ENCODE measurements at regions not wholly inside any gene's neighbourhood (a gene's known extent, or its start where the extent isn't known, plus 50 kb on each side); places are given as distances from the start of the nearest gene placed in this dataset.

DNA sequence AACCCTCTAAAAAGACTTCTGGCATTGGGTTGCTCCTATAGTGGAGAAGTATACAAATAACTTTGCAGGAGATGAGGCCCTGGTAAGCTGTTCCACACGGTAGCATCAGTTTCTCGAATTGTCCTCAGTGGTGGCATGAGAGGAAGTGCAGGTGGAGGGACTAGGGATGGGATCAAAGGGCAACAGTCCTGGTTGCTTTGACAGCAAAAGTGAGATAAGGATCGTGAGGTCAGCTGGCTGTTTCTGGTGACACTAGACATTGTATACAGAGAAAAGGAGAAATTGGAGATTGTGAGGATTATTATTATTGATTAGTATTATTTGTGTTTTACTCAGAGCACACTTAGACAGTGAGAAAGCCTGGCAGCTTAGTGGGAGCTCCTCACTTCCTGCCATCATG is 61.3 kb upstream of the EXOC2 start:
- Histone ChIP-seq H3K79me2 (peaks cover 3% of the 10 kb centered on the region), H3K4me2 (no peak overlapping the region), H3K4me3 (no peak overlapping the region), H3K36me3 (replicated peaks; ENCODE audit: insufficient read depth, low read depth) (no peaks in the 10 kb centered on the region), H3K27ac (no peak overlapping the region), H3K9me2 (replicated peaks; ENCODE audit: insufficient read depth) (no peaks in the 10 kb centered on the region), H3K4me1 (ENCODE audit: insufficient read depth) (no peaks in the 10 kb centered on the region), H2AFZ (no peak overlapping the region), H3K27me3 (no peaks in the 10 kb centered on the region), H3K9me3 (ENCODE audit: low read depth) (no peaks in the 10 kb centered on the region), H4K20me1 (ENCODE audit: insufficient read depth, poor library complexity, severe bottlenecking) (no peaks in the 10 kb centered on the region)
- WGBS (ENCODE audit: low lambda C conversion rate, missing lambda C conversion rate): 68% methylated on average over 3 of the region's 3 CpGs
- TF ChIP-seq EZH2phosphoT487 (IDR thresholded peaks at IDR 0.05; ENCODE audit: low read depth, severe bottlenecking, unreplicated experiment) (no peak), EZH2 (IDR thresholded peaks at IDR 0.05; ENCODE audit: borderline replicate concordance) (no peak)
- TF ChIP-seq, protein P1, sequence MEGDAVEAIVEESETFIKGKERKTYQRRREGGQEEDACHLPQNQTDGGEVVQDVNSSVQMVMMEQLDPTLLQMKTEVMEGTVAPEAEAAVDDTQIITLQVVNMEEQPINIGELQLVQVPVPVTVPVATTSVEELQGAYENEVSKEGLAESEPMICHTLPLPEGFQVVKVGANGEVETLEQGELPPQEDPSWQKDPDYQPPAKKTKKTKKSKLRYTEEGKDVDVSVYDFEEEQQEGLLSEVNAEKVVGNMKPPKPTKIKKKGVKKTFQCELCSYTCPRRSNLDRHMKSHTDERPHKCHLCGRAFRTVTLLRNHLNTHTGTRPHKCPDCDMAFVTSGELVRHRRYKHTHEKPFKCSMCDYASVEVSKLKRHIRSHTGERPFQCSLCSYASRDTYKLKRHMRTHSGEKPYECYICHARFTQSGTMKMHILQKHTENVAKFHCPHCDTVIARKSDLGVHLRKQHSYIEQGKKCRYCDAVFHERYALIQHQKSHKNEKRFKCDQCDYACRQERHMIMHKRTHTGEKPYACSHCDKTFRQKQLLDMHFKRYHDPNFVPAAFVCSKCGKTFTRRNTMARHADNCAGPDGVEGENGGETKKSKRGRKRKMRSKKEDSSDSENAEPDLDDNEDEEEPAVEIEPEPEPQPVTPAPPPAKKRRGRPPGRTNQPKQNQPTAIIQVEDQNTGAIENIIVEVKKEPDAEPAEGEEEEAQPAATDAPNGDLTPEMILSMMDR (IDR thresholded peaks at IDR 0.05; ENCODE audit: poor library complexity): no peak
- DNase-seq (ENCODE audit: low spot score): no peak

- Histone ChIP-seq H3K4me1 (ENCODE audit: insufficient read depth) (no peaks in the 10 kb centered on the region), H3K4me3 (no peak overlapping the region), H2AFZ (no peak overlapping the region), H3K27ac (no peak overlapping the region), H3K27me3 (no peaks in the 10 kb centered on the region), H3K36me3 (replicated peaks; ENCODE audit: insufficient read depth, low read depth) (no peaks in the 10 kb centered on the region), H3K9me2 (replicated peaks; ENCODE audit: insufficient read depth) (no peaks in the 10 kb centered on the region), H3K9me3 (ENCODE audit: low read depth) (no peaks in the 10 kb centered on the region), H3K79me2 (no peaks in the 10 kb centered on the region), H4K20me1 (ENCODE audit: insufficient read depth, poor library complexity, severe bottlenecking) (no peaks in the 10 kb centered on the region), H3K4me2 (no peak overlapping the region)
- TF ChIP-seq EZH2phosphoT487 (IDR thresholded peaks at IDR 0.05; ENCODE audit: low read depth, severe bottlenecking, unreplicated experiment) (no peak), EZH2 (IDR thresholded peaks at IDR 0.05; ENCODE audit: borderline replicate concordance) (no peak)
- TF ChIP-seq, protein P1 (IDR thresholded peaks at IDR 0.05; ENCODE audit: poor library complexity): no peak
- 100% methylated on average over 3 of the region's 3 CpGs for WGBS (ENCODE audit: low lambda C conversion rate, missing lambda C conversion rate)
- no peak for DNase-seq (ENCODE audit: low spot score)
Measured at GRCh38 chr6:753486-753885, 60.5 kb upstream of the EXOC2 start.

DNA sequence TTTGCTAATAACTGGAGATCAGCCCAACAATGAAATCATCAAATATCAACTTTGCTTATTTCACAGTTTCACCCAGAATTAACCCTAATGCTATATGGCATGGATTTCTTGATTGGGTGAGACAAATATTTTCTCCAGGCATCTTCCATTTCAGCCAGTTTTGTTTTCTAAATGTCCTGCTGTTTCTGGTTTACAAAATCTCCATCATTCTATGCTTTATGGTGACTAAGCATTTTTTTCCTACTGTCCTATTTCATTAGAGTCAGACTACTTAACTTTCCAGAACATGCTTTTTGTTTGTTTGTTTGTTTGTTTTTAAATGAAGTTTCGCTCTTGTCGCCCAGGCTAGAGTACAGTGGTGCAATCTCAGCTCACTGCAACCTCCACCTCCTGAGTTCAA is 59.5 kb upstream of the EXOC2 start:
- Histone ChIP-seq H3K4me3 (no peak overlapping the region), H3K9me3 (ENCODE audit: low read depth) (no peaks in the 10 kb centered on the region), H2AFZ (no peak overlapping the region), H4K20me1 (ENCODE audit: insufficient read depth, poor library complexity, severe bottlenecking) (no peaks in the 10 kb centered on the region), H3K36me3 (replicated peaks; ENCODE audit: insufficient read depth, low read depth) (no peaks in the 10 kb centered on the region), H3K4me2 (no peak overlapping the region), H3K4me1 (ENCODE audit: insufficient read depth) (no peaks in the 10 kb centered on the region), H3K27ac (no peak overlapping the region), H3K79me2 (no peaks in the 10 kb centered on the region), H3K27me3 (no peaks in the 10 kb centered on the region), H3K9me2 (replicated peaks; ENCODE audit: insufficient read depth) (no peaks in the 10 kb centered on the region)
- TF ChIP-seq EZH2 (IDR thresholded peaks at IDR 0.05; ENCODE audit: borderline replicate concordance) (no peak), EZH2phosphoT487 (IDR thresholded peaks at IDR 0.05; ENCODE audit: low read depth, severe bottlenecking, unreplicated experiment) (no peak)
- TF ChIP-seq, protein P1 (IDR thresholded peaks at IDR 0.05; ENCODE audit: poor library complexity): no peak
- no peak for DNase-seq (ENCODE audit: low spot score)
- WGBS (ENCODE audit: low lambda C conversion rate, missing lambda C conversion rate): 97% methylated on average over 2 of the region's 2 CpGs

- TF ChIP-seq, protein P1 (IDR thresholded peaks at IDR 0.05; ENCODE audit: poor library complexity): no peak
- TF ChIP-seq EZH2 (IDR thresholded peaks at IDR 0.05; ENCODE audit: borderline replicate concordance): no peak
- WGBS (ENCODE audit: low lambda C conversion rate, missing lambda C conversion rate): 69% methylated on average over 4 of the region's 4 CpGs
Measured at GRCh38 chr6:751765-752164, 58.8 kb upstream of the EXOC2 start.

More at GRCh38 chr6:751765-752164, 58.8 kb upstream of the EXOC2 start:
- H3K4me2 ChIP-seq: no peak overlapping the region
- no peaks in the 10 kb centered on the region for H3K27me3 ChIP-seq
- H3K9me2 ChIP-seq (replicated peaks; ENCODE audit: insufficient read depth): no peaks in the 10 kb centered on the region
- H3K27ac ChIP-seq: no peak overlapping the region
- H3K36me3 ChIP-seq (replicated peaks; ENCODE audit: insufficient read depth, low read depth): no peaks in the 10 kb centered on the region
- no peaks in the 10 kb centered on the region for H3K9me3 ChIP-seq (ENCODE audit: low read depth)
- H3K4me1 ChIP-seq (ENCODE audit: insufficient read depth): no peaks in the 10 kb centered on the region
- H4K20me1 ChIP-seq (ENCODE audit: insufficient read depth, poor library complexity, severe bottlenecking): no peaks in the 10 kb centered on the region
- no peaks in the 10 kb centered on the region for H3K79me2 ChIP-seq
- H2AFZ ChIP-seq: no peak overlapping the region
- no peak overlapping the region for H3K4me3 ChIP-seq
- no peak for DNase-seq (ENCODE audit: low spot score)

All from hepatocyte (in vitro differentiated cells).